K562 (cell line): ENCODE measurements at regions not wholly inside any gene's neighbourhood (a gene's known extent, or its start where the extent isn't known, plus 50 kb on each side); places are given as distances from the start of the nearest gene placed in this dataset.
A peak's percentile ranks its signal among the peaks of the same experiment; 100 is the strongest.

Experiments
- AFF1 ChIP-seq, 2 experiments: fragments of 450-650 bp; IDR thresholded peaks; 2 replicates each; pipeline ENCODE4 v1.6.1; 2018; ENCODE audit warnings: mild to moderate bottlenecking in 2 of 2, low read depth in 1 of 2; ENCODE audit not compliant: partially characterized antibody in 2 of 2
- ARNT ChIP-seq, 2 experiments: fragments of 450-650 bp; IDR thresholded peaks; 2 replicates each; pipeline ENCODE4 v1.6.1; 2016; ENCODE audit warnings: mild to moderate bottlenecking in 1 of 2
- ATF3 ChIP-seq, 2 experiments: fragments of 450-650 bp in 1 of 2; sonication (generic) in 1 of 2; formaldehyde crosslinking in 1 of 2; IDR thresholded peaks in 1 of 2; conservative IDR thresholded peaks in 1 of 2; 2 replicates each; pipeline versions ENCODE4 v1.6.1 to v1.8.1; 2016 to 2023; ENCODE audit warnings: mild to moderate bottlenecking in 2 of 2, moderate library complexity in 2 of 2, inconsistent platforms in 1 of 2, missing genetic modification reagents in 1 of 2
- CBX8 ChIP-seq: fragments of 200-600 bp; sonication (generic); IDR thresholded peaks from 2 replicates; pipeline ENCODE4 v1.6.1; 2012; ENCODE audit warnings: borderline replicate concordance, mixed run types, low read depth, mild to moderate bottlenecking, moderate library complexity, mixed read lengths, low read length, control low read depth, inconsistent platforms; ENCODE audit not compliant: poor library complexity, severe bottlenecking; ENCODE audit errors: extremely low read depth
- ELF1 ChIP-seq: fragments of 200-800 bp; sonication (Bioruptor generic); IDR thresholded peaks from 2 replicates; pipeline ENCODE4 v1.6.1; 2016; ENCODE audit warnings: missing genetic modification characterization, missing compliant biosample characterization
- GABPA ChIP-seq: fragments of 200-800 bp; sonication (Bioruptor generic); conservative IDR thresholded peaks from 2 replicates; pipeline ENCODE4 v1.6.1; 2016; ENCODE audit warnings: low read depth, missing genetic modification characterization, missing compliant biosample characterization
- HDAC1 ChIP-seq, 2 experiments: fragments of 450-650 bp; IDR thresholded peaks; 2 replicates each; pipeline ENCODE4 v1.6.1; 2016 to 2017; ENCODE audit warnings: inconsistent platforms in 1 of 2, mild to moderate bottlenecking in 1 of 2, moderate library complexity in 1 of 2
- HSF4 ChIP-seq: fragments of 250-450 bp; sonication (Bioruptor Pico); IDR thresholded peaks from 2 replicates; pipeline ENCODE4 v2.1.2; 2022; ENCODE audit warnings: mild to moderate bottlenecking, moderate library complexity, borderline replicate concordance
- MCM2 ChIP-seq: fragments of 450-650 bp; IDR thresholded peaks from 2 replicates; pipeline ENCODE4 v1.6.1; 2017; ENCODE audit warnings: low read depth, mild to moderate bottlenecking
- MTF1 ChIP-seq: fragments of 250-450 bp; sonication (Bioruptor Pico); IDR thresholded peaks from 2 replicates; pipeline ENCODE4 v1.9.0; 2021; ENCODE audit warnings: moderate library complexity, mild to moderate bottlenecking, inconsistent platforms, borderline replicate concordance
- NUFIP1 ChIP-seq: fragments of 450-650 bp; IDR thresholded peaks from 2 replicates; pipeline ENCODE4 v1.6.1; 2018; ENCODE audit not compliant: partially characterized antibody
- RCOR1 ChIP-seq, 2 experiments: IDR thresholded peaks; 2 replicates each; pipeline ENCODE4 v1.6.1; 2012; ENCODE audit warnings: low read depth in 2 of 2, low read length in 2 of 2, borderline replicate concordance in 1 of 2, improper control_type of control experiment in 1 of 2
- RHOXF2B ChIP-seq: fragments of 250-450 bp; sonication (Bioruptor Pico); conservative IDR thresholded peaks from 2 replicates; pipeline ENCODE4 v1.5.1; 2021
- TCF7 ChIP-seq: sonication (generic); IDR thresholded peaks from 2 replicates; pipeline ENCODE4 v1.6.1; 2016; ENCODE audit warnings: antibody characterized with exemption, borderline replicate concordance
- ZBTB9 ChIP-seq: fragments of 450-650 bp; formaldehyde crosslinking; IDR thresholded peaks from 2 replicates; pipeline ENCODE4 v1.4.0; 2020; ENCODE audit warnings: mild to moderate bottlenecking, moderate library complexity
- ZNF146 ChIP-seq: IDR thresholded peaks from one replicate; pipeline ENCODE4 v1.6.1; 2018; ENCODE audit warnings: missing compliant biosample characterization; ENCODE audit not compliant: unreplicated experiment
- ZNF165 ChIP-seq: fragments of 250-450 bp; sonication (Bioruptor Pico); IDR thresholded peaks from 2 replicates; pipeline ENCODE4 v1.4.0; 2020; ENCODE audit warnings: borderline replicate concordance
- ZNF239 ChIP-seq: fragments of 250-450 bp; sonication (Bioruptor Pico); IDR thresholded peaks from 2 replicates; pipeline ENCODE4 v1.4.0; 2020; ENCODE audit warnings: mild to moderate bottlenecking
- ZNF282 ChIP-seq: sonication (generic); formaldehyde crosslinking; IDR thresholded peaks from 2 replicates; pipeline ENCODE4 v1.8.1; 2023; ENCODE audit warnings: missing genetic modification reagents
- ZNF316 ChIP-seq: fragments of 450-650 bp; IDR thresholded peaks from 2 replicates; pipeline ENCODE4 v1.6.1; 2016
- ZNF354B ChIP-seq: fragments of 250-450 bp; sonication (Bioruptor Pico); IDR thresholded peaks from 2 replicates; pipeline ENCODE4 v1.4.0; 2020
- ZNF766 ChIP-seq: fragments of 200-800 bp; sonication (Bioruptor generic); conservative IDR thresholded peaks from 2 replicates; pipeline ENCODE4 v1.6.1; 2016; ENCODE audit warnings: missing genetic modification characterization, missing compliant biosample characterization

DNA sequence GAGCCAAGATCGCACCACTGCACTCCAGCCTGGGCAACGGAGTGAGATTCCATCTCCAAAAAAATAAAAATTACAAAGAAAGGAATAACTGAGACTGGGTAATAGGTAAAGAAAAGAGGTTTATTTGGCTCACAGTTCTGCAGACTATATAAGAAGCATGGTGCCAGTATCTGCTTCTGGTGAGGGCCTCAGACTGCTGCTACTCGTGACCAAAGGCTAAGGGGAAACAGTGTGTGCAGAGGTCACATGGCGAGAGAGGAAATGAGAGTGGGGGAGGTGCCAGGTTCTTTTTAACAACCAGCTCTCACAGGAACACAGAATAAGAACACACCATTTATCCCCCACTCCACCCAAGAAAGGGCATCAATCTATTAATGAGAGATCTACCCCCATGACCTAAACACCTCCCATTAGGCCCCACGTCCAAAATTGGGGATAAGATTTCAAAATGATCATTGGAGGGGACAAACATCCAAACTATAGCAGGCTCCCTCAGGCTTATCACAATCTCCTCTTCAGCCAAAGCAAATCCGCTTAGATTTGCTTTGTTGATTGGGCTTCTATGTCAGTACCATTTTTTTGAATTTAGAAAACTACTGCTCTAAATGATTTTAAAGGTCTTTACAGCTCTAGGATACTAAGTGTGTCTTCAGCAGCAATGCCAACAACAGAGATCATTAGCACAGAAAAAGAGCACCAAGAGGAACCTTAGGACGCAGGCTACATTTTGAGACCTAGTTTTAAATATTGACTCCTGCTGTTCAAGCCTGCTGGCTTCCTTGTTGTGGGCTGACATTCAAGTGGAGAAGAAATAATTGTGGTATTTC is 84.2 kb upstream of the TBL1XR1 start (continued):
- TF ChIP-seq ZNF354B (CRISPR knock-in tag) (no peak), CBX8 (no peak), ZNF316 (peak; percentile 66), HDAC1 (IDR thresholded peaks at IDR 0.05) (no peak), GABPA (tag) (no peak), NUFIP1 (no peak), MTF1 (CRISPR knock-in tag) (no peak), ZBTB9 (CRISPR knock-in tag) (no peak), ZNF282 (CRISPR knock-in tag) (no peak), ZNF165 (CRISPR knock-in tag) (no peak), ELF1 (no peak), ATF3 (IDR thresholded peaks at IDR 0.05) (no peak), ATF3 (CRISPR knock-in tag; conservative IDR thresholded peaks at IDR 0.05) (no peak), MCM2 (no peak), RHOXF2B (CRISPR knock-in tag) (no peak), ZNF239 (CRISPR knock-in tag) (no peak), ZNF766 (CRISPR knock-in tag) (peak; percentile 99), RCOR1 (IDR thresholded peaks at IDR 0.05; ENCODE audit: borderline replicate concordance in 1 of 2, low read depth in 2 of 2, low read length in 2 of 2) (no peak), ARNT (IDR thresholded peaks at IDR 0.05) (no peak), TCF7 (no peak), HSF4 (CRISPR knock-in tag) (no peak), ZNF146 (CRISPR knock-in tag) (no peak), AFF1 (IDR thresholded peaks at IDR 0.05; ENCODE audit: low read depth in 1 of 2, partially characterized antibody in 2 of 2) (no peak)
